Endothelial cell (in vitro differentiated cells): ENCODE measurements at regions not wholly inside any gene's neighbourhood (a gene's known extent, or its start where the extent isn't known, plus 50 kb on each side); places are given as distances from the start of the nearest gene placed in this dataset.

Experiments used
- DNase-seq: peaks from one replicate; pipeline ENCODE4 v3.0.0; 2021; ENCODE audit warnings: low spot score
- H3K27ac Mint-ChIP-seq: one replicate; pipeline ENCODE4 v1.8.0; 2021; ENCODE audit warnings: mixed read lengths, inconsistent platforms; ENCODE audit not compliant: unreplicated experiment
- H3K27me3 Mint-ChIP-seq: one replicate; pipeline ENCODE4 v1.8.0; 2021; ENCODE audit warnings: mild to moderate bottlenecking, moderate library complexity, mixed read lengths, inconsistent platforms; ENCODE audit not compliant: unreplicated experiment
- H3K36me3 Mint-ChIP-seq: one replicate; pipeline ENCODE4 v1.8.0; 2021; ENCODE audit warnings: mild to moderate bottlenecking, low read depth, mixed read lengths, inconsistent platforms; ENCODE audit not compliant: unreplicated experiment
- H3K4me1 Mint-ChIP-seq: one replicate; pipeline ENCODE4 v1.8.0; 2021; ENCODE audit warnings: mild to moderate bottlenecking, mixed read lengths, inconsistent platforms; ENCODE audit not compliant: unreplicated experiment
- H3K4me3 Mint-ChIP-seq: one replicate; pipeline ENCODE4 v1.8.0; 2021; ENCODE audit warnings: mild to moderate bottlenecking, mixed read lengths, inconsistent platforms; ENCODE audit not compliant: unreplicated experiment
- H3K9me3 Mint-ChIP-seq: one replicate; pipeline ENCODE4 v1.8.0; 2021; ENCODE audit warnings: mixed read lengths, inconsistent platforms; ENCODE audit not compliant: unreplicated experiment
- CTCF ChIP-seq: fragments of 200-600 bp; sonication (generic); IDR thresholded peaks from one replicate; pipeline ENCODE4 v1.5.0; 2021; ENCODE audit warnings: antibody characterized with exemption; ENCODE audit not compliant: unreplicated experiment

- Mint-ChIP-seq H3K4me3 (no peak overlapping the region), H3K4me1 (no peaks in the 10 kb centered on the region), H3K36me3 (no peaks in the 10 kb centered on the region), H3K9me3 (no peaks in the 10 kb centered on the region), H3K27me3 (no peaks in the 10 kb centered on the region), H3K27ac (no peak overlapping the region)
- no peak for TF ChIP-seq CTCF
- no peak for DNase-seq
Observed at GRCh38 chr1:101713760-101714159, 283.0 kb downstream of the OLFM3 start.

- no peaks in the 10 kb centered on the region for H3K9me3 Mint-ChIP-seq
- no peaks in the 10 kb centered on the region for H3K4me1 Mint-ChIP-seq
- no peak overlapping the region for H3K27ac Mint-ChIP-seq
- TF ChIP-seq CTCF, result no peak
- no peak for DNase-seq
- no peaks in the 10 kb centered on the region for H3K36me3 Mint-ChIP-seq
- H3K27me3 Mint-ChIP-seq, result no peaks in the 10 kb centered on the region
- H3K4me3 Mint-ChIP-seq, result no peak overlapping the region
Observed at GRCh38 chr1:101723415-101723814, 273.3 kb downstream of the OLFM3 start.

GRCh38 chr1:101728029-101728428, 268.7 kb downstream of the OLFM3 start:
- H3K4me1 Mint-ChIP-seq, result no peaks in the 10 kb centered on the region
- H3K9me3 Mint-ChIP-seq, result no peaks in the 10 kb centered on the region
- no peak overlapping the region for H3K27ac Mint-ChIP-seq
- no peaks in the 10 kb centered on the region for H3K36me3 Mint-ChIP-seq
- no peaks in the 10 kb centered on the region for H3K27me3 Mint-ChIP-seq
- TF ChIP-seq CTCF, result no peak
- DNase-seq, result no peak
- H3K4me3 Mint-ChIP-seq, result no peak overlapping the region

- H3K36me3 Mint-ChIP-seq, result no peaks in the 10 kb centered on the region
- no peak overlapping the region for H3K27ac Mint-ChIP-seq
- no peak overlapping the region for H3K4me3 Mint-ChIP-seq
- H3K4me1 Mint-ChIP-seq, result no peaks in the 10 kb centered on the region
- H3K9me3 Mint-ChIP-seq, result no peaks in the 10 kb centered on the region
- TF ChIP-seq CTCF, result no peak
- H3K27me3 Mint-ChIP-seq, result no peaks in the 10 kb centered on the region
- DNase-seq, result no peak
Observed at GRCh38 chr1:101730559-101730958, 266.2 kb downstream of the OLFM3 start.

- no peaks in the 10 kb centered on the region for H3K9me3 Mint-ChIP-seq
- no peak overlapping the region for H3K4me3 Mint-ChIP-seq
- no peak overlapping the region for H3K27ac Mint-ChIP-seq
- H3K36me3 Mint-ChIP-seq, result no peaks in the 10 kb centered on the region
- no peaks in the 10 kb centered on the region for H3K27me3 Mint-ChIP-seq
- no peaks in the 10 kb centered on the region for H3K4me1 Mint-ChIP-seq
- no peak for TF ChIP-seq CTCF
- no peak for DNase-seq
Observed at GRCh38 chr1:101732261-101732660, 264.5 kb downstream of the OLFM3 start.
